SK-N-MC (cell line): ENCODE measurements at regions not wholly inside any gene's neighbourhood (a gene's known extent, or its start where the extent isn't known, plus 50 kb on each side); places are given as distances from the start of the nearest gene placed in this dataset.

Experiments used
- EZH2 ChIP-seq: fragments of 200-600 bp; sonication (generic); IDR thresholded peaks from one replicate; pipeline ENCODE4 v1.6.1; 2017; ENCODE audit warnings: antibody characterized with exemption
- FOXP2 ChIP-seq: optimal IDR thresholded peaks from 2 replicates; pipeline ENCODE3; 2011; ENCODE audit warnings: mild to moderate bottlenecking, moderate library complexity; ENCODE audit not compliant: insufficient read depth; ENCODE audit errors: extremely low read length, control extremely low read depth
- POLR2AphosphoS5 ChIP-seq: IDR thresholded peaks from 2 replicates; pipeline ENCODE4 v1.6.1; 2012; ENCODE audit warnings: mild to moderate bottlenecking, low read depth, low read length, borderline replicate concordance

DNA sequence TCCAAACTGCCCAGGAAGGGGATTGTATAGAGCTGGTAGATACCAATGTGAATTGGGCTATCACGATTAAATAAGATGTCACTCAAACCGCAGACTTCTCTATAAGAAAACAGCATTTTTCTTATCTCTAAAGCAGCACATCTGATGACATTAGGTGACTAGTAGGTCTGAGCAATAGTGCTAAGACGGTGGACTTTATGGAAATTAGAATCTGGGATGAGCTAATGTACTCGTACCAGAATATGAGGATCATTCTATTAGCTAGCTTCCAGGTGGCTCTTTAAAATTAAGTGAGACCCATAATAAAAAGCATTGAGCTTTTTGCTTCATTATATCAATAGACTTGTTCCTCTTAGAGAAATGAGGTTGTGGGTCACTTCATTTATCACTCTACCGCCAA, 130.0 kb upstream of the MC4R start:
- TF ChIP-seq POLR2AphosphoS5 (no peak), EZH2 (no peak), FOXP2 (no peak)
